HEK293T (cell line): ENCODE measurements at regions not wholly inside any gene's neighbourhood (a gene's known extent, or its start where the extent isn't known, plus 50 kb on each side); places are given as distances from the start of the nearest gene placed in this dataset.

Experiments
- FOXA1 ChIP-seq: fragments of 450-650 bp; IDR thresholded peaks from 2 replicates; pipeline ENCODE4 v1.6.1; 2016; ENCODE audit warnings: mild to moderate bottlenecking
- FOXK2 ChIP-seq: fragments of 450-650 bp; IDR thresholded peaks from 2 replicates; pipeline ENCODE4 v1.6.1; 2016; ENCODE audit warnings: mild to moderate bottlenecking
- NFRKB ChIP-seq: fragments of 450-650 bp; IDR thresholded peaks from 2 replicates; pipeline ENCODE4 v1.6.1; 2016; ENCODE audit warnings: mild to moderate bottlenecking, moderate library complexity

DNA sequence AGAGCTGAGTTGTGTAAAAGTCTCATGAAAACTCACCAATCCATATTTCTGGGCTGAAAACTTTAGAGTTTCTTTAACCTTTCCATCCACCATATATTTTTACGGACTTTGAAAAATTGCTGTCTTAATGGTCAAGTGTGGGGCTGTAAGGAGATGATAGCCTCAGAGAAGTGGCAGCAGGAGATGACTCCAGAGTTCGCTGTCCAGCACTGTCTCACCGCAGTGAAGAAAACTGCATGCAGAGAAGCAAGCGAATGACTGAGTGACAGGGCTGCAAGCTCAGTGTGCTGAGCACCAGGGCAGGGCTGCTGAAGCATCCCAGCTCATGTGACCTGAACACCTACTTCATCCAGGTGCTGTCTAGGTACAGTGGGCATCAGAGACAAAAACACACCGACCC lies 564.5 kb downstream of the ACTR3B start:
- TF ChIP-seq NFRKB (no peak), FOXK2 (no peak), FOXA1 (no peak)
